NB4 (cell line): ENCODE measurements at regions not wholly inside any gene's neighbourhood (a gene's known extent, or its start where the extent isn't known, plus 50 kb on each side); places are given as distances from the start of the nearest gene placed in this dataset.

Source experiments
- MYC ChIP-seq: IDR thresholded peaks from 2 replicates; pipeline ENCODE4 v1.6.1; 2011; ENCODE audit warnings: low read depth, low read length
- POLR2A ChIP-seq: IDR thresholded peaks from 2 replicates; pipeline ENCODE4 v1.6.1; 2011; ENCODE audit warnings: mild to moderate bottlenecking; ENCODE audit not compliant: insufficient read length; ENCODE audit errors: extremely low read depth
- TF ChIP-seq, protein P1 (sequence below): IDR thresholded peaks from one replicate; pipeline ENCODE4 v1.5.1; 2012; ENCODE audit warnings: low read depth, low read length
- TF ChIP-seq, protein P2 (sequence below): IDR thresholded peaks from 2 replicates; pipeline ENCODE4 v1.6.1; 2011; ENCODE audit warnings: low read depth, low read length

DNA sequence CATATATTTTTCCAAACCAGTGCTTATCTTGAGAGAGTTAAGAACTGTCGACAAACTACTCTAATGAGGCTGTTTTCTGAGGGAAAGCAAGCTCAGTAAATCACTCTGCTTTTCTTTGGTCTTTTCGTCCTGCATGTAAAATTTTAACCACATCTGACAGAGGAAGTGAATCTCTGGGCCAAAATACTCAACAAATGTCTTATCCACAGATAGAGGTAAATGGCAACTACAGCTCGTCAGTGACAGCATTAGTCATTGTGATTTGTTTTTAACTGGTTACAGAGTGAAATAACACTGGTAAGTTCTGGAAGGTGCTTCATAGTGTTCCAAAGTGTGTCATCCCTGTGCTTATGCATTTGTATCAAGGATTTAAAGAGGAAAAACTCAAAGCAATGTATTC is 82.6 kb upstream of the SLC8A1 start:
- TF ChIP-seq, protein P1, sequence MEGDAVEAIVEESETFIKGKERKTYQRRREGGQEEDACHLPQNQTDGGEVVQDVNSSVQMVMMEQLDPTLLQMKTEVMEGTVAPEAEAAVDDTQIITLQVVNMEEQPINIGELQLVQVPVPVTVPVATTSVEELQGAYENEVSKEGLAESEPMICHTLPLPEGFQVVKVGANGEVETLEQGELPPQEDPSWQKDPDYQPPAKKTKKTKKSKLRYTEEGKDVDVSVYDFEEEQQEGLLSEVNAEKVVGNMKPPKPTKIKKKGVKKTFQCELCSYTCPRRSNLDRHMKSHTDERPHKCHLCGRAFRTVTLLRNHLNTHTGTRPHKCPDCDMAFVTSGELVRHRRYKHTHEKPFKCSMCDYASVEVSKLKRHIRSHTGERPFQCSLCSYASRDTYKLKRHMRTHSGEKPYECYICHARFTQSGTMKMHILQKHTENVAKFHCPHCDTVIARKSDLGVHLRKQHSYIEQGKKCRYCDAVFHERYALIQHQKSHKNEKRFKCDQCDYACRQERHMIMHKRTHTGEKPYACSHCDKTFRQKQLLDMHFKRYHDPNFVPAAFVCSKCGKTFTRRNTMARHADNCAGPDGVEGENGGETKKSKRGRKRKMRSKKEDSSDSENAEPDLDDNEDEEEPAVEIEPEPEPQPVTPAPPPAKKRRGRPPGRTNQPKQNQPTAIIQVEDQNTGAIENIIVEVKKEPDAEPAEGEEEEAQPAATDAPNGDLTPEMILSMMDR, result no peak
- no peak for TF ChIP-seq POLR2A
- TF ChIP-seq, protein P2, sequence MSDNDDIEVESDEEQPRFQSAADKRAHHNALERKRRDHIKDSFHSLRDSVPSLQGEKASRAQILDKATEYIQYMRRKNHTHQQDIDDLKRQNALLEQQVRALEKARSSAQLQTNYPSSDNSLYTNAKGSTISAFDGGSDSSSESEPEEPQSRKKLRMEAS, result no peak
- TF ChIP-seq MYC, result no peak
